ENCODE measurements at regions not wholly inside any gene's neighbourhood (a gene's known extent, or its start where the extent isn't known, plus 50 kb on each side); places are given as distances from the start of the nearest gene placed in this dataset.
"Not testable (repeated sequence)": the region's sequence is repeated elsewhere in the genome, so short reads cannot be mapped to it uniquely, and the experiment has no call there.

DNA sequence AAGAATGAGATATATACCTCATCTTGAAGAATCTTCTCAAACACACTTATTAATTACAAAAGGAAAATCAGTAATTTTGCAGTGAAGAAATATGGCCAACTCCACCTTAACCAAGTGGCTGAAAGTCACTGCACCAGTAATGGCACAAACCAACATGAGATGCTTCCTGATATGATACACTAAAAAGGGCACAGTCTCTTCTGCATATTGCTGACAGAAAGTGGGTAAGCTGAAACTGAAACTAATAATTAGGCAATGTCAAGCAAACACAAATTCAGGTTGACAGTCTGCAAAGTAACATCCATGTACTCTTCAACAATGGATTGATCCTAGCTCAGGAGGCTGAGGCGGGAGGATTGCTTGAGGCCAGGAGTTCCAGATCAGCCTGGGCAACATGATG, 56.1 kb downstream of the ZNF22 start:
- not testable (repeated sequence) for DNase-seq (ENCODE audit: low spot score)

- no peak for DNase-seq (ENCODE audit: low spot score)
Observed at GRCh38 chr10:45058580-45058979, 57.9 kb downstream of the ZNF22 start.

- no peak for DNase-seq (ENCODE audit: low spot score)
Observed at GRCh38 chr10:45058992-45059561, 58.4 kb downstream of the ZNF22 start.

DNA sequence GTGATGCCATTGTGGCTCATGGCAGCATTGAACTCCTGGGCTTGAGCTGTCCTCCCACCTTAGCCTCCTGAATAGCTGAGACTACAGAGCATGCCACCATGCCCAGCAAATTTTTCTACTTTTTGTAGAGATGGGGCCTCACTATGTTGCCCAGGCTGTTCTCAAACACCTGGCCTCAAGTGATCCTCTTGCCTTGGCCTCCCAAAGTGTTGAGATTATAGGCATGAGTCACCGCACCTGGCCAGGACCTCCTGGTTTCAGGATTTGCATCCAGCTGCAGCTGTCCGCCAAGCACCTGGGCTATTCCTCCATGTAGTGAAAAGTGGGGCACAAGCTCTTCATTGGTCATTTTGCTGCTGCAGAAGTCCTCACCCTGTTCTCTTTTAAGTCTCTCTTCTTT, 58.9 kb downstream of the ZNF22 start:
- no peak for DNase-seq (ENCODE audit: low spot score)

DNA sequence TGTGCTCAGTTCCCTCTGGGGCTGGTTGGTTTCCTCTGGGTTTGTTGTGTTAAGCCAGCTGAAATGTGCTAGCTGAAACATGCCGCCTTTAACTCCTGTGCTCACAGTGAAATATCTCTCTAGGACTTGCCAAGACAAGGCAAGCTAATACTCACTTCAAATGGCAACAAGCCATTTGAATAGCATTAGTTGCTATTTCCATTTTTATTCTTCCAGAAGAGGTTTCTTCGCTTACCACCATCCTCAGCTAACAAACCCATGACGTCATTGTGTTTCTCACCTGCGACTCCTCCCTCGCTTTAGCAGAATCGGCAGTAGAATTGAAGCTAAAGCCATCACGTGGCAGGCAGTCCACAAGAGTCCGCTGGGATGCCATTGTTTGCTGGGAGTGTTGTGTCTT, 61.3 kb downstream of the ZNF22 start:
- DNase-seq (ENCODE audit: low spot score), result no peak

DNA sequence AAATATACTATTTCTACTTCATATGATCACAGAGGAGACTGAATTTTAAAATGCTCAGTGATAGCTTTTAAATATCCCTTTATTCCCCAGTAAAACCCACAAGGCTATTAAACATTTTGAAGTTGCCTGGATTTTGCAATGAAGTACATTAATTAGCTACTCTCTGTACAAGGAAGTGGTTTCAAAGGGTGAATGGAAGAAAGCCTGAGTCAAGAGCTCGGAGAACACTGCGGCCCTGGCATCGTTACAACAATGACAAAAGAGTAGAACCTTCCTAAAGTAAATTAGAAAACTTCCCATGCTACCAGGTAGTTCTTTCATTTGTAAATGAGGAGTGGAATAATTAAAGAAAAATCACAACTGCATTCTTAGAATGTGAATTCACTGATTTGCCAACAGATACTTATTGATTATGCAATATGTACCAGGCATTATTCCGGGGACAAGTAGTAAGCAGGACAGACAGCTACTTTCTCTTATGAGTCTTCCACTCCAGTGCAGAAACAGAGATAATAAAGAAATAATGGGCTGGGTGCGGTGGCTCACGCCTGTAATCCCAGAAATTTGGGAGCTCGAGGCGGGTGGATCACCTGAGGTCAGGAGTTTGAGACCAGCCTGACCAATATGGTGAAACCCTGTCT, 63.0 kb downstream of the ZNF22 start:
- no peak for DNase-seq (ENCODE audit: low spot score)

DNA sequence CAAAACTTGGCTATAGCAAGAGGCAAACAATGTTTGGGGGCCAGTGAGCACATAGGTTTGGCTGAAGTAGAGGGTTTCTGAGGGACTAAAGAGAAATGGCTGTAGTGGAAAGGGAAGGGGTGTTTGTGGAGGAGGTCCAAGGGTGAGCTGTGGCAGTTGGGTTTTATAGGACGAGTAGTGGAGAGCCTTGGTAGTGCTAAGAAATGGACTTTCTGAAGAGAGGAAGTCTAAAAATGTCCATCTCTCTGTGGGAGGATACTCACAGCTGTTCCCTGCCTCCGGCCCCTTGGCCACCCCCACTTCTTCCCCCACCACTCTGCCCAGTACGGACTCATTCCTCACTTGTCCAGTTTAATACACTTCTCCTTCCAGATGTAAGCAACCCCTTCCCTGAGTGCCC, 64.3 kb downstream of the ZNF22 start:
- no peak for DNase-seq (ENCODE audit: low spot score)

- no peak for DNase-seq (ENCODE audit: low spot score)
Observed at GRCh38 chr10:45071043-45071813, 70.5 kb downstream of the ZNF22 start.

GRCh38 chr10:45075216-45075615, 74.5 kb downstream of the ZNF22 start:
- no peak for DNase-seq (ENCODE audit: low spot score)

- no peak for DNase-seq (ENCODE audit: low spot score)
Observed at GRCh38 chr10:45075826-45076380, 75.2 kb downstream of the ZNF22 start.

DNA sequence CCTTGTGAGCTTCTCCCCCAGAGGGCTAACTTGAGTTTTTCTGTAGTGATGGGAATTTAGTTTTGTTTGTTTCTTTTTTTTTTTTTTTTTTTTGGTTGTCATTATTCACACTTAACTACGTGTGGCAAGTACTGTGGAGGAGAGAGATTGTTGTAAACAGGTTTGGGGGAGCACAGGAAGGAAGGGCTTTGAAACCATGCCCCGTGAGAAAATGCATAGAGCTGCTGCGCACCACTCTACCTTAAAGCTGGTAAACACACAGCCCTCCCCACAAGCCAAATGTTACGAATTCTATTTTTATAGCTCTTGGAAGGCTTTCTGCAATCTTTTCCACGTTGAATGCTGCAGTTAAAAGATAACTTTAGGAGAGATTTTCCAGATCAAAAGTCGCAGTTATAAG, 76.2 kb downstream of the ZNF22 start:
- no peak for DNase-seq (ENCODE audit: low spot score)

- DNase-seq (ENCODE audit: low spot score), result no peak
Observed at GRCh38 chr10:45080331-45080730, 79.6 kb downstream of the ZNF22 start.

- DNase-seq (ENCODE audit: low spot score), result no peak
Observed at GRCh38 chr10:45082176-45082575, 81.5 kb downstream of the ZNF22 start.

DNA sequence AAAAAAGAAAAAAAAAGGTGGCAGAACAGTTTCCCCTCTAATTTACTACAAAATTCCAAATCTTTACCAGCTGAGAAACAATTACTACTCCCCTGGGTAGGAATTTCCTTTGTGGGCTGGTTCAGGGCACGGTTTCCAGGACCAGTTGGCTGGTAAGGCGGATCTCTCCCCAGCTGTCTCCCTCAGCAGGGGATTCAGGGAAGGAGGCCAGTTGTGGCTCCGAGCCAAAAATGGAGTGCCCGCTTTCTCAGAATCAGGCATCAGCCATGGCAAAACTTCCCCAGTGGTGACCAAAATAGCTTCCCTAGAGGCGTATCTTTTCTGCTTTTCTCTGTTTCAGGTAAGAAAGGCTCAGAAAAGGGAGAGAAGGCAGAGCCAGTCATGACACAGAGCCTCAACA, 91.2 kb downstream of the ZNF22 start:
- DNase-seq (ENCODE audit: low spot score), result no peak

- no peak for DNase-seq (ENCODE audit: low spot score)
Observed at GRCh38 chr10:45093945-45094344, 93.2 kb downstream of the ZNF22 start.

GRCh38 chr10:45095286-45095685, 94.6 kb downstream of the ZNF22 start:
- DNase-seq (ENCODE audit: low spot score), result no peak

DNA sequence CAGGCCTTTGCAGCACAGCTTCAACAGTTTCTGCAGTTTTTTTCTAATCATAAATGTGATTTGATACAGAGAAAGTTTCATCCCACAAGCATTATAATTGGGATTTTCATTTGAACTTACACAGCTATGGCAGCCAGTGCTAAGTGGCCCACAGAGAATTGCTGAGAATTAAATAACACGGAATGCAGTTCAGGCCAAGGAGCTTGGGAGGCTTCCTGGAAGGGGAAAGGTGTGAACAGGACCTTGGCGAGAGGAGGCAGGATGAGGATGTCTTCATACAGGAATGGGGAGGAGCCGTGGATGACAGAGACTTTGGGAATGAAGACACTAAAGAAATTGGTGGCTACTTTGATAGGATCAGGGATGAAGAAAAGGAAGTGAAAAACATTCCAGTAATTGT, 95.3 kb downstream of the ZNF22 start:
- DNase-seq (ENCODE audit: low spot score), result no peak

GRCh38 chr10:45100429-45100828, 99.7 kb downstream of the ZNF22 start:
- no peak for DNase-seq (ENCODE audit: low spot score)

- DNase-seq (ENCODE audit: low spot score), result no peak
Observed at GRCh38 chr10:45104674-45105073, 104.0 kb downstream of the ZNF22 start.

- DNase-seq (ENCODE audit: low spot score), result peak; percentile 8
Observed at GRCh38 chr10:45105309-45105708, 104.6 kb downstream of the ZNF22 start.

DNA sequence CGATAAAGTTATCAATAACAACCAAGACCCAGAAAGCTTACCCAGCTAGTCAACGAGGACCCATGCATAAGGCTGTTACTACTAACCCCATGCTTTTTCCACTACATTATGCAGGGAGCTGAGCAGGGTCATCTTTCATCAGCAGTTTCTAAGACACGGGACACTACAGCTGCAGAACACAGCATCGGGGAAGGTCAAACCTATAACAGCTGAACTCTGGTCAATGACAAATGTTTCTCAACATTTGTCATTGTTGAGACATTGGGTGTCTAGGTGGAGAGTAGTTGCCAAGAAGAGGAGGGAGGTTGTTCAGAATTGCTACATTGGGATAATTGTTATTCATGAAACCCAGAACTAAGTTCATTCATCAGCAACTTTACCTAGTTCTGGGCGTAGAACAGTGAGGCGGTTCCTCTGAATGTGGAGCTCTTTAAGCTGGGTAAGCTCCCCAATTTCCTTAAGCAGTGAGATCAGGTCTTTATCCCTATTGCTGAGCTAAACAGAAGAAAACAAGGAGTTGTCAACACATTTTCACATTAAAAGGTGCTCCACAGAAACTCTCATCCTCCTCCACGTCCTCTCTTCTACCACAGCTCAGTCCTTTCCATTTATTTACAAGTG, 105.6 kb downstream of the ZNF22 start:
- DNase-seq (ENCODE audit: low spot score), result no peak

DNA sequence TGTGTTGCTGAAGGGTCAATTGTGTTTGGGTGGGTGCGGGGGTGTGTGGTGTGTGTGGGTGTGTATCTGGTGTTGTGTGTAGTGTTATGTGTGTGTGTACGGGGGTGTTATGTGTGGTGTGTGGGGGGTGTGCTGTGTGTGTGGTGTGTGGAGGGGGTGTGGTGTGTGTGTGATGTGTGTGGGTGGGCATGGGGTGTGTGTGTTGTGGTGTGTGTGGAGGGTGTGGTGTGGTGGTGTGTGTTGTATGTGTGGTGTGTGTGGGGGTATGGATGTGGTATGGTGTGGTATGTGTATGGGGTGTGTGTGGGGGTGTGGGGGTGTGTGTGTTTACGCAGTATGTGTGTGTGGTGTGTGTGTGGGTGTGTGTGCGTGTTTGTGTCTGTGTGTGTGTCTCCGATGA, 110.8 kb downstream of the ZNF22 start:
- DNase-seq (ENCODE audit: low spot score), result no peak

DNA sequence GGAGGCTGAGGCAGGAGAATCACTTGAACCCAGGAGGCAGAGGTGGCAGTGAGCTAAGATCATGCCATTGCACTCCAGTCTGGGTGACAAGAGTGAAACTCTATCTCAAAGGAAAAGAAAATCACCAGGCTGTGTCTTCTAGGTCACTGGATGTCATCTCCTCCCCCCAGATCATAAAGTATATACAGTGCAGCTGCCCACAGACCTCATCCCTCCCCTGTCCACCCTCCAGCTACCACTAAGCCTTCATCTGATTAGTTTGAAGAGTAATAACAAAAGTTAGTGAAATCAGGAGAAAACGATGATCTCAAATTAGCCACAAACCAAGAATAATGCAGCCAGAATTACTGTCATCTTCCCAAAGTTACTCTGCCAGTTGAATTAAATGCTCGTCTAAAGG, 117.2 kb downstream of the ZNF22 start:
- DNase-seq (ENCODE audit: low spot score), result not testable (repeated sequence)
